ENCODE measurements at regions not wholly inside any gene's neighbourhood (a gene's known extent, or its start where the extent isn't known, plus 50 kb on each side); places are given as distances from the start of the nearest gene placed in this dataset.

DNA sequence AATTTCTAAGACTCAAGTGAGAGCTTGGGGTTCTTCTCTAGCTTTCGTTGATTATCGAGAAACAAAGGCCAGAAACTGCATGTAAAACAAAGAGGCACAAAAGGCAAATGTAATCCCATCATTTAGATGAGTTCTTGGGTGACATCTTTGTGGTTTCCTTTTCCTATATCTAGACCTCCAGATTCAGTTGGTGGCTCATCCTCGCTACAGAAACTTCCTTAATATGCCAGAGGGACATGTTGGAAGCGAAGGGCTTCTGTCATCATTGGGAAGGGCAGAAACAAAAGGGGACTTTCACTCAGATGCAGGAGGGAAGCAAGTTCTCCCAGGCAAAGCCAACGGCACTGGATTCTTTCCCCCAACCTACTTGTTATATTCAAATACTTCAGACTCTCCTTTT lies 150.6 kb upstream of the ZFHX3 start:
- intact Hi-C loops (cut with micrococcal nuclease; ENCODE audit: unreplicated experiment): loop anchor here (5.0 to 10.0 kb wide), 3 partner anchors 126 to 234 kb away; no protein-coding TSS in a partner anchor
- BruUV-seq (replicated peaks): no TSS peak

DNA sequence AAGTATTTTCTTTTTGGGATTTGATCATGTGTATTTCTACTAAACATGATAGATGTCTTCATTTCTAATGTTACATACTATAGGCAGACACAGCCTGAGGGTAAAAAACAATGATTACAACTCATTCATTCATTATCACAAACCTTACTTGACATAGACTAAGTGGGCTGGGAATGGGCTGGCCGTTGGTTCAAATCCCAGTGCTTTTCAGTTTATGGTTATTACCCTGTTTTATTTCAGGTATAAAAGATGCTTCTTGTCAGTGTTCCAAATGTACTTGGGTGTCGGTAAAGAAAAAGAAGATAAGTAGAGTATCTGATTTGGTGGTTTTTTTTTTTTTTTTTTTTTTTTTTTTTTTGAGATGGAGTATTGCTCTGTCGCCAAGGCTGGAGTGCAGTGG lies 149.7 kb upstream of the ZFHX3 start:
- ATAC-seq (no peak), DNase-seq (ENCODE audit: low spot score) (no peak), FAIRE-seq (no peak)
- no peak overlapping the region for H3K9ac ChIP-seq (ENCODE audit: insufficient read depth, low read depth, low read length)
- H3K4me3 ChIP-seq (replicated peaks in 1 of 3; ENCODE audit: insufficient read depth in 1 of 3, low read depth in 2 of 3, low read length in 3 of 3): no peak overlapping the region
- peaks cover 0 to 8% of the 10 kb centered on the region in 2 experiments; a peak in 1 of 5 replicates for H3K27me3 ChIP-seq (ENCODE audit: control insufficient read depth in 1 of 2, insufficient read depth in 2 of 2, low read length in 2 of 2)
- H4K20me1 ChIP-seq (ENCODE audit: insufficient read depth, low read length): no peaks in the 10 kb centered on the region
- H3K4me2 ChIP-seq (ENCODE audit: low read depth, low read length): no peak overlapping the region
- CTCF ChIA-PET (ENCODE audit: low intra/inter-chr PET ratio, low total read pairs): interaction anchor here (1.2 to 2.1 kb wide), 2 partner anchors 365 to 956 kb away, joined by 4 to 21 read pairs; no protein-coding TSS in a partner anchor
- 35% methylated on average over 3 of the region's 3 CpGs for WGBS (ENCODE audit: low lambda C conversion rate)
- POLR2A ChIA-PET: no interaction called here
- no peaks in the 10 kb centered on the region for H3K36me3 ChIP-seq (replicated peaks in 1 of 2; ENCODE audit: control insufficient read depth in 1 of 2, insufficient read depth in 2 of 2, low read length in 2 of 2)
- H3K79me2 ChIP-seq (ENCODE audit: insufficient read depth, low read length): no peaks in the 10 kb centered on the region
- peaks cover 6% of the 10 kb centered on the region for H3K4me1 ChIP-seq (ENCODE audit: insufficient read depth, low read length)
- H3K27ac ChIP-seq (ENCODE audit: extremely low read length, insufficient read depth, low read length): no peak overlapping the region
- no TSS peak for BruUV-seq (replicated peaks)
- no peak overlapping the region for H2AFZ ChIP-seq (ENCODE audit: low read length)
- no peaks in the 10 kb centered on the region for H3K9me3 ChIP-seq (ENCODE audit: low read length)
- intact Hi-C loops (cut with micrococcal nuclease; ENCODE audit: unreplicated experiment) (loop anchor here (1.0 to 10.0 kb wide), 5 partner anchors 125 to 695 kb away; no protein-coding TSS in a partner anchor), in situ Hi-C loops (cut with HindIII; ENCODE audit: extremely low pct_ligation_motif_present, low pct_unique_long_range_greater_than_20kb) (loop anchor here (10.0 to 25.0 kb wide), 2 partner anchors 363 to 685 kb away; no protein-coding TSS in a partner anchor)
- TF ChIP-seq, protein P1, sequence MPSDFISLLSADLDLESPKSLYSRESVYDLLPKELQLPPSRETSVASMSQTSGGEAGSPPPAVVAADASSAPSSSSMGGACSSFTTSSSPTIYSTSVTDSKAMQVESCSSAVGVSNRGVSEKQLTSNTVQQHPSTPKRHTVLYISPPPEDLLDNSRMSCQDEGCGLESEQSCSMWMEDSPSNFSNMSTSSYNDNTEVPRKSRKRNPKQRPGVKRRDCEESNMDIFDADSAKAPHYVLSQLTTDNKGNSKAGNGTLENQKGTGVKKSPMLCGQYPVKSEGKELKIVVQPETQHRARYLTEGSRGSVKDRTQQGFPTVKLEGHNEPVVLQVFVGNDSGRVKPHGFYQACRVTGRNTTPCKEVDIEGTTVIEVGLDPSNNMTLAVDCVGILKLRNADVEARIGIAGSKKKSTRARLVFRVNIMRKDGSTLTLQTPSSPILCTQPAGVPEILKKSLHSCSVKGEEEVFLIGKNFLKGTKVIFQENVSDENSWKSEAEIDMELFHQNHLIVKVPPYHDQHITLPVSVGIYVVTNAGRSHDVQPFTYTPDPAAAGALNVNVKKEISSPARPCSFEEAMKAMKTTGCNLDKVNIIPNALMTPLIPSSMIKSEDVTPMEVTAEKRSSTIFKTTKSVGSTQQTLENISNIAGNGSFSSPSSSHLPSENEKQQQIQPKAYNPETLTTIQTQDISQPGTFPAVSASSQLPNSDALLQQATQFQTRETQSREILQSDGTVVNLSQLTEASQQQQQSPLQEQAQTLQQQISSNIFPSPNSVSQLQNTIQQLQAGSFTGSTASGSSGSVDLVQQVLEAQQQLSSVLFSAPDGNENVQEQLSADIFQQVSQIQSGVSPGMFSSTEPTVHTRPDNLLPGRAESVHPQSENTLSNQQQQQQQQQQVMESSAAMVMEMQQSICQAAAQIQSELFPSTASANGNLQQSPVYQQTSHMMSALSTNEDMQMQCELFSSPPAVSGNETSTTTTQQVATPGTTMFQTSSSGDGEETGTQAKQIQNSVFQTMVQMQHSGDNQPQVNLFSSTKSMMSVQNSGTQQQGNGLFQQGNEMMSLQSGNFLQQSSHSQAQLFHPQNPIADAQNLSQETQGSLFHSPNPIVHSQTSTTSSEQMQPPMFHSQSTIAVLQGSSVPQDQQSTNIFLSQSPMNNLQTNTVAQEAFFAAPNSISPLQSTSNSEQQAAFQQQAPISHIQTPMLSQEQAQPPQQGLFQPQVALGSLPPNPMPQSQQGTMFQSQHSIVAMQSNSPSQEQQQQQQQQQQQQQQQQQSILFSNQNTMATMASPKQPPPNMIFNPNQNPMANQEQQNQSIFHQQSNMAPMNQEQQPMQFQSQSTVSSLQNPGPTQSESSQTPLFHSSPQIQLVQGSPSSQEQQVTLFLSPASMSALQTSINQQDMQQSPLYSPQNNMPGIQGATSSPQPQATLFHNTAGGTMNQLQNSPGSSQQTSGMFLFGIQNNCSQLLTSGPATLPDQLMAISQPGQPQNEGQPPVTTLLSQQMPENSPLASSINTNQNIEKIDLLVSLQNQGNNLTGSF (CRISPR knock-in tag; IDR thresholded peaks at IDR 0.05): no peak
- no peak for TF ChIP-seq RELA (CRISPR knock-in tag; IDR thresholded peaks at IDR 0.05)
- TF ChIP-seq ZNF383 (CRISPR knock-in tag; IDR thresholded peaks at IDR 0.05; ENCODE audit: borderline replicate concordance): no peak
- no peak for TF ChIP-seq KLF9 (CRISPR knock-in tag; IDR thresholded peaks at IDR 0.05; ENCODE audit: low read depth)
- TF ChIP-seq SRSF1 (optimal IDR thresholded peaks at IDR 0.05; ENCODE audit: low read depth, low read length): no peak
- TF ChIP-seq HNF4G (IDR thresholded peaks at IDR 0.05; ENCODE audit: borderline replicate concordance, low read depth, low read length): no peak
- TF ChIP-seq HNF4G (CRISPR knock-in tag; IDR thresholded peaks at IDR 0.05; ENCODE audit: borderline replicate concordance, low read depth): no peak

More for the DNA sequence above, 150.6 kb upstream of the ZFHX3 start:
- no peak overlapping the region for H2AFZ ChIP-seq (ENCODE audit: low read length)
- WGBS (ENCODE audit: low lambda C conversion rate): 20% methylated on average over 5 of the region's 5 CpGs
- FAIRE-seq (no peak), DNase-seq (ENCODE audit: low spot score) (no peak), ATAC-seq (no peak)
- CTCF ChIA-PET (ENCODE audit: low intra/inter-chr PET ratio, low total read pairs): no interaction called here
- no peak overlapping the region for H3K9ac ChIP-seq (ENCODE audit: insufficient read depth, low read depth, low read length)
- TF ChIP-seq, protein P2, sequence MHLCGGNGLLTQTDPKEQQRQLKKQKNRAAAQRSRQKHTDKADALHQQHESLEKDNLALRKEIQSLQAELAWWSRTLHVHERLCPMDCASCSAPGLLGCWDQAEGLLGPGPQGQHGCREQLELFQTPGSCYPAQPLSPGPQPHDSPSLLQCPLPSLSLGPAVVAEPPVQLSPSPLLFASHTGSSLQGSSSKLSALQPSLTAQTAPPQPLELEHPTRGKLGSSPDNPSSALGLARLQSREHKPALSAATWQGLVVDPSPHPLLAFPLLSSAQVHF (CRISPR knock-in tag; IDR thresholded peaks at IDR 0.05): no peak
- no peak for TF ChIP-seq SAP130 (CRISPR knock-in tag; IDR thresholded peaks at IDR 0.05; ENCODE audit: low read depth)
- TF ChIP-seq WIZ (CRISPR knock-in tag; IDR thresholded peaks at IDR 0.05): no peak
- TF ChIP-seq, protein P3, sequence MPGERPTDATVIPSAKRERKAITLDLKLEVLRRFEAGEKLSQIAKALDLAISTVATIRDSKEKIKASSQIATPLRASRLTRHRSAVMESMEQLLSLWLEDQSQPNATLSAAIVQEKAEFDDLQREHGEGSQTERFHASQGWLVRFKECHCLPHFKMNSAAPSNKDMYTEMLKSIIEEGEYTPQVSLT (CRISPR knock-in tag; IDR thresholded peaks at IDR 0.05; ENCODE audit: borderline replicate concordance, low read depth): no peak
- TF ChIP-seq MAFK (conservative IDR thresholded peaks at IDR 0.05 in 1 of 2, IDR thresholded peaks at IDR 0.05 in 1 of 2; ENCODE audit: low read length in 2 of 2): no peak
- TF ChIP-seq ZNF136 (CRISPR knock-in tag; IDR thresholded peaks at IDR 0.05; ENCODE audit: low read depth): no peak
- no peak for TF ChIP-seq ZNF615 (CRISPR knock-in tag; IDR thresholded peaks at IDR 0.05; ENCODE audit: borderline replicate concordance)
- no peak for TF ChIP-seq MIER3 (CRISPR knock-in tag; IDR thresholded peaks at IDR 0.05; ENCODE audit: borderline replicate concordance)
- TF ChIP-seq RBAK (CRISPR knock-in tag; IDR thresholded peaks at IDR 0.05): no peak
- TF ChIP-seq AKAP8 (CRISPR knock-in tag; IDR thresholded peaks at IDR 0.05): no peak
- TF ChIP-seq MTA1 (CRISPR knock-in tag; IDR thresholded peaks at IDR 0.05; ENCODE audit: borderline replicate concordance): no peak
- peaks cover 0 to 1% of the 10 kb centered on the region in 2 experiments; a peak in 1 of 5 replicates for H3K27me3 ChIP-seq (ENCODE audit: control insufficient read depth in 1 of 2, insufficient read depth in 2 of 2, low read length in 2 of 2)
- POLR2A ChIA-PET: no interaction called here
- peaks cover 9% of the 10 kb centered on the region for H3K4me1 ChIP-seq (ENCODE audit: insufficient read depth, low read length)
- H4K20me1 ChIP-seq (ENCODE audit: insufficient read depth, low read length): no peaks in the 10 kb centered on the region
- in situ Hi-C loops (cut with HindIII; ENCODE audit: extremely low pct_ligation_motif_present, low pct_unique_long_range_greater_than_20kb): loop anchor here (10.0 to 25.0 kb wide), 2 partner anchors 364 to 686 kb away; no protein-coding TSS in a partner anchor
- H3K4me3 ChIP-seq (replicated peaks in 1 of 3; ENCODE audit: insufficient read depth in 1 of 3, low read depth in 2 of 3, low read length in 3 of 3): no peak overlapping the region
- no peaks in the 10 kb centered on the region for H3K36me3 ChIP-seq (replicated peaks in 1 of 2; ENCODE audit: control insufficient read depth in 1 of 2, insufficient read depth in 2 of 2, low read length in 2 of 2)
- no peak overlapping the region for H3K27ac ChIP-seq (ENCODE audit: extremely low read length, insufficient read depth, low read length)
- H3K79me2 ChIP-seq (ENCODE audit: insufficient read depth, low read length): no peaks in the 10 kb centered on the region
- no peak overlapping the region for H3K4me2 ChIP-seq (ENCODE audit: low read depth, low read length)
- no peaks in the 10 kb centered on the region for H3K9me3 ChIP-seq (ENCODE audit: low read length)

Data from HepG2 (cell line).